Liver (tissue), 8 donors: ENCODE measurements at regions not wholly inside any gene's neighbourhood (a gene's known extent, or its start where the extent isn't known, plus 50 kb on each side); places are given as distances from the start of the nearest gene placed in this dataset.

Experiments
- DNase-seq: peaks from one replicate; pipeline ENCODE4 v3.0.0-alpha.2; 2017; ENCODE audit warnings: low spot score
- H3K27ac ChIP-seq, 2 donors: one replicate each; pipeline ENCODE4 v1.7.0; 2013; ENCODE audit warnings: inconsistent platforms in 2 of 2, low read length in 2 of 2, control low read depth in 1 of 2, low read depth in 1 of 2, mild to moderate bottlenecking in 1 of 2
- H3K27me3 ChIP-seq, 4 donors: one replicate each; pipeline versions ENCODE4 v1.6.1 to v1.7.0; 2013; ENCODE audit warnings: low read length in 3 of 4, inconsistent platforms in 1 of 4, mild to moderate bottlenecking in 1 of 4, moderate library complexity in 1 of 4; ENCODE audit not compliant: control insufficient read depth in 4 of 4, insufficient read depth in 4 of 4
- H3K36me3 ChIP-seq, 4 donors: one replicate each; pipeline versions ENCODE4 v1.6.1 to v1.7.0; 2013; ENCODE audit warnings: low read length in 3 of 4, mild to moderate bottlenecking in 3 of 4, low read depth in 1 of 4, moderate library complexity in 1 of 4; ENCODE audit not compliant: control insufficient read depth in 4 of 4, insufficient read depth in 3 of 4
- H3K4me1 ChIP-seq, 4 donors: one replicate each; pipeline versions ENCODE4 v1.6.1 to v1.7.0; 2013; ENCODE audit warnings: low read length in 3 of 4, mild to moderate bottlenecking in 3 of 4, moderate library complexity in 1 of 4; ENCODE audit not compliant: control insufficient read depth in 4 of 4, insufficient read depth in 4 of 4
- H3K4me3 ChIP-seq, 3 donors: one replicate each; pipeline versions ENCODE4 v1.6.1 to v1.7.0; 2013; ENCODE audit warnings: low read length in 3 of 3, control low read depth in 1 of 3, low read depth in 1 of 3, mild to moderate bottlenecking in 1 of 3
- H3K9ac ChIP-seq, 2 donors: one replicate each; pipeline ENCODE4 v1.7.0; 2013; ENCODE audit warnings: low read length in 2 of 2, mild to moderate bottlenecking in 2 of 2, moderate library complexity in 2 of 2, control low read depth in 1 of 2, low read depth in 1 of 2
- H3K9me3 ChIP-seq, 4 donors: one replicate each; pipeline versions ENCODE4 v1.6.1 to v1.7.0; 2013; ENCODE audit warnings: low read length in 3 of 4; ENCODE audit not compliant: control insufficient read depth in 4 of 4
- EGR1 ChIP-seq, 2 donors: IDR thresholded peaks; 2 replicates each; pipeline ENCODE4 v1.6.1; 2016 to 2018; ENCODE audit warnings: antibody characterized with exemption in 2 of 2, low read depth in 2 of 2
- FOXA1 ChIP-seq: IDR thresholded peaks from 2 replicates; pipeline ENCODE4 v1.6.1; 2016; ENCODE audit warnings: antibody characterized with exemption
- GABPA ChIP-seq, 2 donors: IDR thresholded peaks in 1 of 2; conservative IDR thresholded peaks in 1 of 2; 2 replicates each; pipeline ENCODE4 v1.6.1; 2016; ENCODE audit warnings: antibody characterized with exemption in 2 of 2, mild to moderate bottlenecking in 1 of 2, moderate library complexity in 1 of 2
- HNF4A ChIP-seq, 2 donors: conservative IDR thresholded peaks; 2 replicates each; pipeline ENCODE4 v1.6.1; 2016; ENCODE audit warnings: antibody characterized with exemption in 2 of 2, mild to moderate bottlenecking in 2 of 2
- HNF4G ChIP-seq: IDR thresholded peaks from 2 replicates; pipeline ENCODE4 v1.6.1; 2016; ENCODE audit warnings: antibody characterized with exemption
- NR2F2 ChIP-seq: IDR thresholded peaks from 2 replicates; pipeline ENCODE4 v1.6.1; 2016; ENCODE audit warnings: antibody characterized with exemption
- RAD21 ChIP-seq, 2 donors: IDR thresholded peaks; 2 replicates each; pipeline ENCODE4 v1.6.1; 2016; ENCODE audit warnings: antibody characterized with exemption in 2 of 2, mild to moderate bottlenecking in 2 of 2
- RXRA ChIP-seq, 2 donors: IDR thresholded peaks; 2 replicates each; pipeline ENCODE4 v1.6.1; 2017 to 2018; ENCODE audit warnings: antibody characterized with exemption in 2 of 2, mild to moderate bottlenecking in 1 of 2
- SP1 ChIP-seq: IDR thresholded peaks from 2 replicates; pipeline ENCODE4 v1.6.1; 2018; ENCODE audit warnings: antibody characterized with exemption, mild to moderate bottlenecking
- TAF1 ChIP-seq: conservative IDR thresholded peaks from 2 replicates; pipeline ENCODE4 v1.6.1; 2016; ENCODE audit warnings: antibody characterized with exemption, mild to moderate bottlenecking
- YY1 ChIP-seq: IDR thresholded peaks from 2 replicates; pipeline ENCODE4 v1.6.1; 2016; ENCODE audit warnings: antibody characterized with exemption, mild to moderate bottlenecking
- WGBS: extraction: QIAGEN DNeasy Blood & Tissue Kit; methylation state at CpG from one replicate; pipeline ENCODE4 v1.1.7; 2013; 5-methylcytosine and 5-hydroxymethylcytosine counted together
- TF ChIP-seq, protein P1 (sequence below): IDR thresholded peaks from 2 replicates; pipeline ENCODE4 v1.6.1; 2016; ENCODE audit warnings: antibody characterized with exemption, mild to moderate bottlenecking
- TF ChIP-seq, protein P2 (sequence below): fragments of 150-350 bp; IDR thresholded peaks from 2 replicates; pipeline ENCODE4 v1.5.1; 2017; ENCODE audit warnings: improper control_type of control experiment, low read depth, low read length; ENCODE audit not compliant: missing input control
- TF ChIP-seq, protein P3 (sequence below): IDR thresholded peaks from 2 replicates; pipeline ENCODE4 v1.6.1; 2016; ENCODE audit warnings: antibody characterized with exemption
- donor health status: healthy.
- donor health status: healthy.
- donor health status: healthy.
- donor health status: healthy.
- donor health status: healthy.

DNA sequence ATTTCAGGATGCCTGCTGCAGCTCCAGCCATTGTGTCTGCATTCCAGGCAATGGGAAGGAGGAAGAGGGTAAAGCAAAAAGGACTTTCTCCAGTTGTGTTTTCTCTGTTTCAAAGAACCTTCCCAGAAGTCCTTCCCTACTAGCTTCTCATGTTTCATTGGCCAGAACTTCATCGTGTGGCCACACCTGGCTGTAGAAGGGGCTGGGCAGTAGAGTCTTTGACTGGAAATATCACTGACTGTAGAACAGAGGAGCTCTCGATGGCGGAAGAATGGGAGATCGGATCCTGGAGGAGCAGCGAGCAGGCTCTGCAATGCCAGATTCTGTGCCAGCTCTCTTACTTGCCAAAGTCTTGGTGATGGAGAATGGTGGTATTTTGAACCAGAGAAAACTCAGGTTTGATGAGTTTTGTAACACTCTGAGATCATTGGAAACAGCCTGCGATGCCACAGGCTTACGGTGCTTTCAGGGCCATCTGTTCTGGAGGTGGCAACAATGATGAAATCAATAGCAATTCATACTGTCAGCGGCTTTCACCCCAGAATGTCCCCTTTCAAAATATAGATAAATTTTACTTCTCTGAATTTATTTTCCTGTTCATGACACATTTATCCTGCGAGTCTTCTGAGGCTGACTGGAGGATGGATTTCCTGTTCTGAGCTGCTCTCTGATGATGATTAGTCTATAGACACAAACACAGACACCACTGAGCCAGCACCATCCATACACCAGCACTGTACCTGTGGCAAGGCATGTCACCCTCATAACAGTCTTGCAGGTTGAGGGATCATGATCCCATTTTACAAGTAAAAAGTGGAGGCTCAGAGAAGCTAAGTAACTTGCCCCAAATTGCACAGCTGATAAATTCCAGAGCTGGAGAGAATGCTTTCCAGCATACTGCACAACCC is 204.2 kb downstream of the EMX2 start:
- no peak overlapping the region for H3K27ac ChIP-seq
- no peaks in the 10 kb centered on the region for H3K4me1 ChIP-seq
- peaks cover 0 to 8% (median 0%) of the 10 kb centered on the region in 4 donors for H3K27me3 ChIP-seq
- H3K9ac ChIP-seq: no peak overlapping the region
- DNase-seq: no peak
- H3K36me3 ChIP-seq: no peaks in the 10 kb centered on the region
- TF ChIP-seq RAD21 (IDR thresholded peaks at IDR 0.05): no peak
- no peak for TF ChIP-seq SP1
- no peak for TF ChIP-seq NR2F2
- no peak for TF ChIP-seq YY1
- TF ChIP-seq EGR1 (IDR thresholded peaks at IDR 0.05; ENCODE audit: low read depth in 2 of 2): no peak
- TF ChIP-seq, protein P1, sequence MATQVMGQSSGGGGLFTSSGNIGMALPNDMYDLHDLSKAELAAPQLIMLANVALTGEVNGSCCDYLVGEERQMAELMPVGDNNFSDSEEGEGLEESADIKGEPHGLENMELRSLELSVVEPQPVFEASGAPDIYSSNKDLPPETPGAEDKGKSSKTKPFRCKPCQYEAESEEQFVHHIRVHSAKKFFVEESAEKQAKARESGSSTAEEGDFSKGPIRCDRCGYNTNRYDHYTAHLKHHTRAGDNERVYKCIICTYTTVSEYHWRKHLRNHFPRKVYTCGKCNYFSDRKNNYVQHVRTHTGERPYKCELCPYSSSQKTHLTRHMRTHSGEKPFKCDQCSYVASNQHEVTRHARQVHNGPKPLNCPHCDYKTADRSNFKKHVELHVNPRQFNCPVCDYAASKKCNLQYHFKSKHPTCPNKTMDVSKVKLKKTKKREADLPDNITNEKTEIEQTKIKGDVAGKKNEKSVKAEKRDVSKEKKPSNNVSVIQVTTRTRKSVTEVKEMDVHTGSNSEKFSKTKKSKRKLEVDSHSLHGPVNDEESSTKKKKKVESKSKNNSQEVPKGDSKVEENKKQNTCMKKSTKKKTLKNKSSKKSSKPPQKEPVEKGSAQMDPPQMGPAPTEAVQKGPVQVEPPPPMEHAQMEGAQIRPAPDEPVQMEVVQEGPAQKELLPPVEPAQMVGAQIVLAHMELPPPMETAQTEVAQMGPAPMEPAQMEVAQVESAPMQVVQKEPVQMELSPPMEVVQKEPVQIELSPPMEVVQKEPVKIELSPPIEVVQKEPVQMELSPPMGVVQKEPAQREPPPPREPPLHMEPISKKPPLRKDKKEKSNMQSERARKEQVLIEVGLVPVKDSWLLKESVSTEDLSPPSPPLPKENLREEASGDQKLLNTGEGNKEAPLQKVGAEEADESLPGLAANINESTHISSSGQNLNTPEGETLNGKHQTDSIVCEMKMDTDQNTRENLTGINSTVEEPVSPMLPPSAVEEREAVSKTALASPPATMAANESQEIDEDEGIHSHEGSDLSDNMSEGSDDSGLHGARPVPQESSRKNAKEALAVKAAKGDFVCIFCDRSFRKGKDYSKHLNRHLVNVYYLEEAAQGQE: no peak
- no peak for TF ChIP-seq RXRA (IDR thresholded peaks at IDR 0.05)
- no peak for TF ChIP-seq GABPA (IDR thresholded peaks at IDR 0.05 in 1 of 2, conservative IDR thresholded peaks at IDR 0.05 in 1 of 2)
- TF ChIP-seq, protein P2, sequence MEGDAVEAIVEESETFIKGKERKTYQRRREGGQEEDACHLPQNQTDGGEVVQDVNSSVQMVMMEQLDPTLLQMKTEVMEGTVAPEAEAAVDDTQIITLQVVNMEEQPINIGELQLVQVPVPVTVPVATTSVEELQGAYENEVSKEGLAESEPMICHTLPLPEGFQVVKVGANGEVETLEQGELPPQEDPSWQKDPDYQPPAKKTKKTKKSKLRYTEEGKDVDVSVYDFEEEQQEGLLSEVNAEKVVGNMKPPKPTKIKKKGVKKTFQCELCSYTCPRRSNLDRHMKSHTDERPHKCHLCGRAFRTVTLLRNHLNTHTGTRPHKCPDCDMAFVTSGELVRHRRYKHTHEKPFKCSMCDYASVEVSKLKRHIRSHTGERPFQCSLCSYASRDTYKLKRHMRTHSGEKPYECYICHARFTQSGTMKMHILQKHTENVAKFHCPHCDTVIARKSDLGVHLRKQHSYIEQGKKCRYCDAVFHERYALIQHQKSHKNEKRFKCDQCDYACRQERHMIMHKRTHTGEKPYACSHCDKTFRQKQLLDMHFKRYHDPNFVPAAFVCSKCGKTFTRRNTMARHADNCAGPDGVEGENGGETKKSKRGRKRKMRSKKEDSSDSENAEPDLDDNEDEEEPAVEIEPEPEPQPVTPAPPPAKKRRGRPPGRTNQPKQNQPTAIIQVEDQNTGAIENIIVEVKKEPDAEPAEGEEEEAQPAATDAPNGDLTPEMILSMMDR: no peak
- TF ChIP-seq, protein P3, sequence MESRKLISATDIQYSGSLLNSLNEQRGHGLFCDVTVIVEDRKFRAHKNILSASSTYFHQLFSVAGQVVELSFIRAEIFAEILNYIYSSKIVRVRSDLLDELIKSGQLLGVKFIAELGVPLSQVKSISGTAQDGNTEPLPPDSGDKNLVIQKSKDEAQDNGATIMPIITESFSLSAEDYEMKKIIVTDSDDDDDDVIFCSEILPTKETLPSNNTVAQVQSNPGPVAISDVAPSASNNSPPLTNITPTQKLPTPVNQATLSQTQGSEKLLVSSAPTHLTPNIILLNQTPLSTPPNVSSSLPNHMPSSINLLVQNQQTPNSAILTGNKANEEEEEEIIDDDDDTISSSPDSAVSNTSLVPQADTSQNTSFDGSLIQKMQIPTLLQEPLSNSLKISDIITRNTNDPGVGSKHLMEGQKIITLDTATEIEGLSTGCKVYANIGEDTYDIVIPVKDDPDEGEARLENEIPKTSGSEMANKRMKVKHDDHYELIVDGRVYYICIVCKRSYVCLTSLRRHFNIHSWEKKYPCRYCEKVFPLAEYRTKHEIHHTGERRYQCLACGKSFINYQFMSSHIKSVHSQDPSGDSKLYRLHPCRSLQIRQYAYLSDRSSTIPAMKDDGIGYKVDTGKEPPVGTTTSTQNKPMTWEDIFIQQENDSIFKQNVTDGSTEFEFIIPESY: no peak
- TF ChIP-seq TAF1: no peak
- no peak for TF ChIP-seq FOXA1
- no peak for TF ChIP-seq HNF4A (conservative IDR thresholded peaks at IDR 0.05)
- TF ChIP-seq HNF4G: no peak
- no peaks in the 10 kb centered on the region for H3K9me3 ChIP-seq
- WGBS: 83% methylated on average over 9 of the region's 9 CpGs
- H3K4me3 ChIP-seq: no peak overlapping the region

DNA sequence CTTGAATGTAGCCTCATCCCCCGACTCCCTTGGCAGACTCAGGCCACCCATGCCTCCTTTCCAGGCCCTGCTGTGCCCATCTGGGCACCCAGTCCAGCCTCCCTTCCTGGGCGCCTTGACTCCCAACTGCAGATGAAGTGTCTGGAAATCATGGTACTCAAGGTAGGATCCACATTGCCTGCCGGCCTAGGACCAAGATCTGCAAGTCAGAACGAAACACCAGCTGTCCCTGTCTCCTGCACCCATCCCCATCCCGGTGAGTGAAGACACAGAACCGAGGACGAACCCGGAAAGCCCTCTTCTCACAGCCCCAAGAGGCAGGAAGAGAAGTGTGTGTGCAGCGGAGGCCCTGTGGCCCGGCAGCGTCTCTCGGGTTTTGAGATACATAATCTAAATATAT is 205.1 kb downstream of the EMX2 start:
- Histone ChIP-seq H3K9ac (no peak overlapping the region), H3K9me3 (no peaks in the 10 kb centered on the region), H3K27me3 (peaks cover 0 to 8% (median 0%) of the 10 kb centered on the region in 4 donors), H3K4me3 (no peak overlapping the region), H3K27ac (no peak overlapping the region), H3K4me1 (no peaks in the 10 kb centered on the region), H3K36me3 (no peaks in the 10 kb centered on the region)
- TF ChIP-seq YY1 (no peak), HNF4G (no peak)
- TF ChIP-seq, protein P2: no peak
- DNase-seq: no peak
- WGBS: 87% methylated on average over 12 of the region's 12 CpGs
